GM19467 (cell line): ENCODE measurements at regions not wholly inside any gene's neighbourhood (a gene's known extent, or its start where the extent isn't known, plus 50 kb on each side); places are given as distances from the start of the nearest gene placed in this dataset.

Experiments
- ATAC-seq: cut with Tn5 transposase; IDR thresholded peaks from one replicate; pipeline ENCODE4 v1.9.1; 2021; ENCODE audit warnings: mild to moderate bottlenecking, moderate library complexity; ENCODE audit not compliant: unreplicated experiment

DNA sequence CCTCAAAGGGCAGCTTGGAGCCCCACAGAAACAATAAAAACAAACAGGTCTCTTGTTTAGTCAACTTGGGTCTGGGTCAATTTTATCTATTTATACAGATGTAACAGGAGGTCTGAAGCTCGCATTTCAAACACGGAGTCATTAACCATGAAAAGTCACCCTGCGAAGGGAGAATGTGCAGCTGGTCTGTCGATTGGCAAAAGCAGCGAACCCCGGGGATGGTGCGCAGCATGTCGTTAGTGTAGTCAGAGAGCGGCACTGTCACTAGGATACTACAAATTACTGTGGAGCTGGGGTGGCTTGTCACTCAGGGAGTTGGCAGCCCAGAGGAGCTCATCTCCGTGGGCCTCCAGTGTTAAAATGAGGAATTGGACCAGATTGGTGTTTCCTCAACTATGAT, 190.4 kb upstream of the ARG1 start:
- ATAC-seq: no peak

GRCh38 chr6:131383421-131384411, 189.3 kb upstream of the ARG1 start:
- no peak for ATAC-seq

DNA sequence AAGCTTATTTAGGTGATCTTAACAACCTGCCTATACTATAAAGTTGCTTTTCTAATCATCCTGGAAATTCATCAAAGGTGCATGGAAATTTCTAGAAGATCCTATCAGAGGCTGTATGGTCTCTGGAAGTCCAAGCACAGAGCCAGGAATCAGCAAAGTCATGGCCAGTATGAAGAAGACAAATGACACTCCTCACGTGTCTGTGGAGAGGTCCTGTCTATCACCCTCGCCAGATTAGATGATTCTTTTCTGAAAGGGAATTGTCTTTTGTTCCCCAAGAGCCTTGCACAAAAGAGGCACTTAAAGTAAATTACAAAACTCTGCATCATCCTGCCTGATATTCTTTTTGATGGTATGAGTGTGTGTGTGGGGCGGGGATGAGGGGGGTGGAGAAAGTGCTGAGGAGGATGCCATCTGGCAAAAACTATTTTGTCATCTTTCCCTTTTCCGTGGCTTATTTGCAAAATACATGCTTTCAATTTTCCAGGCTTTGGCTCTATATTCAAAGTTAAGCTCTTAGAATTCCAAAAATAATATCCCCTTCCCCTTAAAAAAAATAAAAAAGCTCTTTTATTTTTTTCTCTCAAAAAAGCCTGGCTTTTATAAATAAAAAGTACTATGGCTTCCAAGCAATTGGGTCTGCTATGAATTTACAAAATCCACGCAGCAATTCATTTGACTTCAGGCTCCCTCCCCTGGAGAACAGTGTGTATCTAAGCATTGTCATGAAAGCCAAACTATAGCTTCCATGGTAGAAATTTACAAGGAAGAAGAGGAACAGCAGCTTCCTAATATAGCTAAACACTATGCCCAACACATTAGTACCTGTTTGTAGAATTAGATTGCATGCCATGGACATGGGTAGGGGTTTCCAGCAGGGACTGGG, 185.2 kb upstream of the ARG1 start:
- ATAC-seq: no peak

- ATAC-seq: no peak
Observed at GRCh38 chr6:131390322-131390721, 182.7 kb upstream of the ARG1 start.

GRCh38 chr6:131391116-131391515, 181.9 kb upstream of the ARG1 start:
- no peak for ATAC-seq

DNA sequence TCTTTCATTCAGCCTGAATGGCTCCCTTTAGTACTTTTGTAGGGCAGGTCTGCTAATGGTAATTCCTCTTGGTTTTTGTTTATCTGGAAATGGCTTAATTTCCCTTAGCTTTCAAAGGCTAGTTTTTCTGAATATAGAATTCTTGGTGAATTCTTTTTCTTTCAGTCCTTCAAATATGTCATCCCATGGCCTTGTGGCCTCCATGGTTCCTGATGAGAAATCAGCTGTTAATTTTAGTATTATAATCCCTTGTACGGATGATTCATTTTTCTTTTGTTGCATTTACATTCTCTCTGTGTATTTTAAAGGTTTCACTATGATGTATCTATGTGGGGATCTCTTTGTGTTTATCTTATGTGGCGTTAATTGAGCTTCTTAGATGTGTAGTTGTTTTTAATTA, 179.6 kb upstream of the ARG1 start:
- no peak for ATAC-seq

DNA sequence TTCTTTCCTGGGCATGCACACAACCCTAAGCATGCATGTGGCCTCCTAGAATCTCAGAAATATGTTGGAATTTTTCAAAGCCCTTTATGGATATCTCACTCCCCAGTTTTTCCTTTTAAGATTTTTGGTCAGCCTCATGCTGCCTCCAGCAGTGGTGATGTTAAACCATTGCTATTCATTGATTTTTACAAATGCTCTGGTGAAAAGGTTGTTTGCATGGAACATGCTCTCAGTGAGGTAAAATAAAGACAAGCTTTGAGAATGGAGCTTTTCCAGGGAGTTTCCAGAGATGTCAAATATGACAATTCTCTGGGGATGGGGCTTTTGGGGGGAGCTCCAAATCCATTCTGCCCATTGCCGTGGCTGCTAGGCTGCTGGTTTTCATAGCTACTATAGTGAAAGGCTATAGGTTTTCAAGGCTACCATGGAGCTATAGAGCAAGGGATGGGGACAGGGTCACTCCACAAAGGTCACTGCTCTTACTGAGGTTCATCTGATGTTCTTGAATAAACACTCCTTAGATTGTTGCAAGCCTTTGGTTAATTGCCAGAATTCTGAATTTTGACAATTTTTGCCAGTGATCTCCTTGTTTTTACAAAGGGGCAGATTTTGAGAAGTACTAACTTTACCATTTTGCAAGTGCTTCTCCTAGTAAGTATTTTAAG, 178.1 kb upstream of the ARG1 start:
- ATAC-seq: no peak

DNA sequence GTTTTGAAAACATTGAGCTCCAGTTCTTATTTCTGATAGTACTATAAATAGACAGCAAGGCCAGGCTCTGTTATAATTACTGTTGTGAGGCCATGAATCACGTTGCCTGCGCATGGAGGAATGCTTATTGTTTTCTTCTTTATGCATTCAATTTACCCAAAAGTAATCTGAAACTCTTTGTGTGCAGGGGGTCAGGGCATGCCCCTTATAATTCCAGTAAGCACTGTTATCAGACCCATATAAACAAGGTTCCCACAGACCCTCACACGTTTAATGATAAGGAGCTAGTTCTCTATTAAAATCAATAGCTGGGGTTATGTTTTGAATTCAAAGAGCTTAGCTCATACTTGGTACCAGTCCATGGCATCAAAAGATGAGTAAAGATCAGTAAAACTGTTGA, 174.8 kb upstream of the ARG1 start:
- ATAC-seq: no peak

DNA sequence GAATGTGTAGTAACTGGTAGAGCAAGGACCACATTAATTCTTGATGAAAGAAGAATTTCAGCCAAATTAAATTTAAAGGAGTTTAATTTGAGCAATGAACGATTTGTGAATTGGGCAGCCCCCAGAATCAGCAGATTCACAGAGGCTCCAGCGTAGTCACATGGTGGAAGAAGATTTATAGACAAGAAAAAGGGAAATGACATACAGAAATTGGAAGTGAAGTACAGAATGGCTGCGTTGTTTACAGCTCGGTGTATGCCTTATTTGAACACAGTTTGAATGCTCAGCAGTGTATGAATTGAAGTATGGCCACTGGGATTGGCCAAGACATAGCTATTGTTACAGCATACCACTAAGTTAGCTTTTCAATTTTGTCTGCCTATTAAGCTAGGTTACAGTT, 173.6 kb upstream of the ARG1 start:
- no peak for ATAC-seq

DNA sequence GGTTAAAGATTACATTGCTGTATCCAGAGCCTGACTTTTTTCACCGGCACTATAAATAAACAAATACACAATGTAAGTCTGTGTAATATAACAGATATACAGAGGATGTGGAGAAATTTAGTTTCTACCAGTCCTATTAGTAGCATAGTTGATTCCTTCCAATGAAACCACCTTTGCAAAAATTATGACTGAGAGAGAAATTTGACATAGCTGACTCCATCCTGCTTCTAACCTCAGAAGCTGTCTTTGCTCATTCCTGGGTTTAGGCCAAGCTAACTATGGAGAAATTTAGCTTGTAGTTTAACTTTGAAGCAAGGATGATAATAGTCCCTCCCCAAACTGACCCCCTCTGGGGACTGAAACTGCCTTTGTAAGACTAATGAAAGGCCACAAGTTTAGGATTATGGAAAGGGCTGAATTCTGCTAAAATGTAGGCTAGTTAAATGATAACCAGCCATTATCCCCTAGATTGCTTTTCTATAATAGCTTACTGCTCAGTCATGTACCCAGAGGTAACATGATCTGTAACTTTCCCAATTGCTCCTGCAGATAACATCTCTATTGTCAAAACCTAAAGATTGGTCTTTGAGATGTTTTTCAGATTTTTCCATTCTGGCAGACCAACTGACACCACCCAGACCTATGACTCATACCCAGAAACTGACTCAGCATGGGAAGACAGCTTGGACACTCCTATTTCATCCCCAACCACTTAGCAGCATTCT, 172.8 kb upstream of the ARG1 start:
- ATAC-seq: no peak

DNA sequence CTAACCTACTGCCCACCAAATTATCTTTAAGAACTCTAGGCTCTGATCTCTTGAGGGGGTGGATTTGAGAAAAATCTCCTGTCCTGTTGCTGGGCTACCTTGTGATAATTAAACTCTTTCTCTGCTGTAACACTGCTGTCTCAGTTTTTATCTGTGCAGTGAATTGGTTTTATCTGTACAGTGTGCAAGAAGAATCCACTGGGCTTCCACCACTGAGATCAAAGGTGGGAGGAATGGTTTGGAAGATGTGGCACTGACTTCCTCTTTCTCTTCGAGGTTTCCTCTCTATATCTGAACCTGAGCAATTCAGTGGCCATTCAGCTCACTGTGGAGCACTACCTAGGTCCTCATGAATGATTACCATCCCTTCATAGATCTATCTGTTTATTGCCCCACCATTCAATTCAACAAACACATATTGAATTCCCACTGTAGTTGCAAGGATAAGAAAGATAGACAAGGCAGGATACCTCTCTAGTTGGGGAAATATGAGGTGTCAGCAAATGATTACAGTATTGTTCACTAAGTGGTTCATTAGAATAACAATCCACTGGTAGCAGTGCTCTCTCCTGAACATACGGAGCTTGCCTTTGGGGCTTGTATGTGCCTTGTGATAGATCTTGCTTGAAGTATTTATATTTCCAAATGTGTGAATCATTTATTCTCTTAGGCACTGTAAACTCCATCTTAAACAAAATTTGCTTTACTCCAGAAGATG, 172.1 kb upstream of the ARG1 start:
- ATAC-seq: no peak

DNA sequence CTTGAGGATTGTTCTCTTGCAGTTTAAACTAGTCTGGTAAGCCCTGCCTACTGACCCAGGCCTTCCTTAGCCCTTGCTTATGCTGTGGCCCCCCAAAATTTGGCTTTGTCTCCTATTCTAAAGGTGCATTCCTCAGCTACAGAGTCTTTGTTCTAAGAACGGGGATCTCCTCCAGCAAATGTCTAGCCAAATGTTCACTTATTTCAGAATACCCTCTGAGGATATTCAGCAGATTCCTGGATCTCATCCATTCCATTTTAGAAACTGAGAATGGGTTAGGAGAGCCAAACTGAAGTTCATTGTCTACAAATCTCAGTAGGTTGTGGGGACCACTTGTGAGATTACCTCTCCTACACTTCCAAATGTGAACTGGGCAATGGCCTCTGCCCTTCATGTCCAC, 164.2 kb upstream of the ARG1 start:
- no peak for ATAC-seq

- ATAC-seq: no peak
Observed at GRCh38 chr6:131410785-131411184, 162.2 kb upstream of the ARG1 start.

DNA sequence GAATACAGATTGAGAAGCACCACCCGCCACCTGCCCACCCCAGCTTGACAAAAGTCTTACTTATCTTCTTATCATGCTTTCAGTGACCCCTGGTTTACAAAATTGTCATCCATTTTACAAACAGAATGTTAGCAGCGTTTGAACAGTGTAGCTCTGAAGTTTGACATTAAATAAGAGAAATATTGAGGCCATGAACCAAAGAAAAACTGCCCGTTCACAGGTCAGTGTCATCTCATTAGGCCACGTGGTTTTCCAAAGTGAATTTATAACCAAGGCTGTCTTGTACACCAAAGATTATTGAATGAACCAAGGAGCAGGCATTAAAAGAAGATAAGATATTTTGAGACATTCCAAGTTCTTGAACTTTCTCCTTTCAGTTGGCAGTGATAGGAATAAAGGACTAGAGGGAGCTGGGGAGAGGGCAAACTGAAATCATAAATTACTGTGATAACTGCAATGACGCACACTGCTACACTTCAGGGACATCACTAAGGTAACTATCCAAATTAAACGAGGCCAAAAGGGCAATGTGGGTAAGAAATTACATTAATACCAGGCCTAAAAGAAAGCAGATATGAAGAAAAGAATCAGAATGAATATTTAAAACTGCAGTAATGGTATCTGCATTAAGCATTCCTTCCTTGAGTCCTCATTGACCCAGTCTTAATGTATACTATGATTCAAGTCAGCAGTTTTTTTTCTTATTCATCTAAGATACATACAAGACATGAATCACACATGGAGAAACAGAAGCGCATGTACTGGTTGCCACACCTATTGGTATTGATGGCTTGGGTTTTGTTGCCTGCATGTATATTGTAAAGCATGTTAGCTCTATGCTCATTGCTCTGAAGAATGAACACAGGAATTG, 159.8 kb upstream of the ARG1 start:
- no peak for ATAC-seq

- no peak for ATAC-seq
Observed at GRCh38 chr6:131413831-131414191, 159.2 kb upstream of the ARG1 start.

DNA sequence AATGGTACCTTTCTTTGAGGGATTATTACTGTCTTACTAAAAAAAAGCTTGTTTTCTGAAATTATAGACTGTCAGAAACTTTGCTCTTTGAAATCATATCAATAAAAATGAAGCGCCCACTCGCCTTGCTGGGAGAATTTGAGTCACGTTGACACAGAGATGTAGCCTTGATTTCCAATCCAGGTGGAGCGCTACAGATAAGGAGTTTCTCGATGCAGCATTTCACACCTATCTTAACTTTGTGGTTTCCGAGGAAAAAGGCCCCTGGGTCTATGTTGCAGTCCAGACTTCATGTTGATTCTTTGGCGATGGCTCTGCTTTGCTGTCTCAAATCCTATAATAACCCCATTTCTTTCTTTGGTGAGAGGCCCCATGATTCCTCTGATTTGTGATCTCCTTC, 158.1 kb upstream of the ARG1 start:
- no peak for ATAC-seq

DNA sequence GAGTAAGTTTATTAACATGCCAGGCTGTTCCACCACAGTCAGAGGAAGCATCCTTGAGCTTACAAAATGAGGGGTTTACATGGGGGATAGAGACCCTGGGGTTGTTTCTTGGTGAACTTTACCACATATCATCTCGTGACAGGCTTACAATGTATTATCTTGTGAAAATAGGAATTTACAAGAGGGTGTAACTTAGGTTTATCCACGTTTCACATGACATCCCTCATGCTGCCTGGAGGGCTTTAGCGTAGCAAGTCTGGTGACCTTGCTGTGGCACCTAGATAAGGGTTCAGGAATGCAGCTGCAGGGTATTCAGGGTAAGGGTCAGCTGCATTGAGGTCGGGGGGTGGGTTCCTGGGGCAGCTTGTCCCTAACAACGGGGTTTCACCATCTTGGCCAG, 154.6 kb upstream of the ARG1 start:
- no peak for ATAC-seq

DNA sequence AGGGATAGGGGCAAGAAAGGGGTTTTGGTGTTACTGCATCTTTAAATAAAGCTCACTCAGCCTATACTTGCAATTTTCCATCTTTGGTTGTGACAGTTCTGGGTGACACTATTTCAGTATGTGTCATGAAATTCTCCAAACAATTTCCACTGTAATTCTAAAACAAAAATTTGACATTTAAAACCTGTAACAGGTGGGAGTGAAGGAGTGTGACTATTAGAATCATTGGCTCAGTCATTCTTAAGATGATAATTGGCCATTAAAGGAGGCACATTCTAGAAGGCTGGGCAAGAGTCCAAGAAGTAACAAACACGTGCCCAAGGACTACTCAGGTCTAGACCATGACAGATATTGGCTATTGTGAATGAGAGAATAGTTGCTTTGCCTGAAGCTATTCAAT, 153.3 kb upstream of the ARG1 start:
- ATAC-seq: no peak

DNA sequence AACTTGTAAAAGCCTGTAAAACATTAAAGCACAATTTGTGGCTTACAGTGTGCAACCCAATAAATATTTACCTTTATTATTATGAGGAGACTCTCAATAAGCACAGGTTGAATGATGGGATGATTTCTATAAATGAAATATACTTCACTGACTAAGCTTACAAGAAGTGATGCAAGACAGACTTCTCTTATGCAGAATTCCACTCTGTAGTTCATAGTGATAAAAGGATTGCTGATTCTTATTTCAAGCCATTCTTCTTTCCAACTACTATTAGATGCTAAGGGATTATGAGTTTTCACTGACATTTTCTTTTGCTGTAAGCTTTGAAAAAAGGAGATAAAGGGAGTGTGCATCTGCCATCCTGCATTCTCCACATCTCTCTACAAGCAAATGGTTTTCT, 149.0 kb upstream of the ARG1 start:
- no peak for ATAC-seq
